H1 (cell line): ENCODE measurements at regions not wholly inside any gene's neighbourhood (a gene's known extent, or its start where the extent isn't known, plus 50 kb on each side); places are given as distances from the start of the nearest gene placed in this dataset.

Experiments used
- CTCF ChIA-PET: fragments of 300-600 bp; sonication (Branson Sonifier 250); formaldehyde crosslinking; loops from one replicate; lab custom pipeline; 2021; ENCODE audit not compliant: partially characterized antibody; lab: Charles Lee
- POLR2A ChIA-PET: fragments of 300-600 bp; sonication (Branson Sonifier 250); formaldehyde crosslinking; loops from one replicate; lab custom pipeline; 2021; ENCODE audit warnings: inconsistent platforms; ENCODE audit not compliant: partially characterized antibody; lab: Charles Lee
- DNase-seq, 2 experiments: peaks; one replicate each; pipeline versions ENCODE4 v3.0.0 to v3.0.0-alpha.2; 2010 to 2022; ENCODE audit warnings: low spot score in 2 of 2, low read depth in 1 of 2, mixed read lengths in 1 of 2
- FAIRE-seq: peaks from 2 replicates; lab custom pipeline; 2011; peaks lifted over from hg19 to GRCh38; lab: Jason Lieb, UNC
- H2AFZ ChIP-seq: 2 replicates; pipeline ENCODE4 v1.8.1; 2012; ENCODE audit warnings: low read length, inconsistent platforms
- H2AK5ac ChIP-seq: 2 replicates; pipeline ENCODE4 v1.6.1; 2013; ENCODE audit warnings: low read depth, low read length
- H2BK120ac ChIP-seq: replicated peaks from 2 replicates; pipeline ENCODE3; 2013; ENCODE audit warnings: low read depth, low read length, inconsistent platforms
- H2BK12ac ChIP-seq: 2 replicates; pipeline ENCODE4 v1.6.1; 2013; ENCODE audit warnings: low read depth, low read length
- H2BK15ac ChIP-seq: 2 replicates; pipeline ENCODE4 v1.6.1; 2013; ENCODE audit warnings: low read length
- H2BK20ac ChIP-seq: 2 replicates; pipeline ENCODE4 v1.6.1; 2013; ENCODE audit warnings: low read length
- H2BK5ac ChIP-seq: 2 replicates; pipeline ENCODE4 v1.6.1; 2013; ENCODE audit warnings: low read depth, low read length
- H3K14ac ChIP-seq: 2 replicates; pipeline ENCODE4 v1.6.1; 2013; ENCODE audit warnings: inconsistent platforms; ENCODE audit not compliant: insufficient read length
- H3K18ac ChIP-seq: 2 replicates; pipeline ENCODE4 v1.6.1; 2013; ENCODE audit warnings: low read length; ENCODE audit errors: extremely low read depth
- H3K23ac ChIP-seq: 2 replicates; pipeline ENCODE4 v1.6.1; 2013; ENCODE audit warnings: inconsistent platforms; ENCODE audit not compliant: insufficient read length
- H3K23me2 ChIP-seq: 2 replicates; pipeline ENCODE4 v1.6.1; 2013; ENCODE audit warnings: low read depth, low read length
- H3K27ac ChIP-seq: 2 replicates; pipeline ENCODE4 v1.6.1; 2011; ENCODE audit warnings: low read depth, low read length, inconsistent platforms
- H3K27me3 ChIP-seq, 4 experiments: replicated peaks in 1 of 4; 1 replicate in 1 of 4; 2 replicates in 3 of 4; pipeline versions ENCODE4 v1.6.1 to v1.8.1; 2011 to 2013; ENCODE audit warnings: low read length in 3 of 4, mild to moderate bottlenecking in 3 of 4, inconsistent platforms in 2 of 4, mixed read lengths in 2 of 4, moderate library complexity in 1 of 4; ENCODE audit not compliant: control insufficient read depth in 3 of 4, insufficient read depth in 3 of 4; ENCODE audit errors: extremely low read depth in 1 of 4
- H3K36me3 ChIP-seq, 4 experiments: 2 replicates each; pipeline versions ENCODE4 v1.6.1 to v1.8.1; 2011 to 2013; ENCODE audit warnings: mild to moderate bottlenecking in 4 of 4, low read length in 3 of 4, moderate library complexity in 2 of 4, control low read depth in 1 of 4, inconsistent platforms in 1 of 4; ENCODE audit not compliant: insufficient read depth in 4 of 4, control insufficient read depth in 2 of 4
- H3K4ac ChIP-seq: replicated peaks from 2 replicates; pipeline ENCODE3; 2013; ENCODE audit warnings: low read length, low read depth, mixed read lengths, inconsistent platforms; ENCODE audit not compliant: insufficient read length
- H3K4me1 ChIP-seq, 4 experiments: replicated peaks in 1 of 4; 1 replicate in 1 of 4; 2 replicates in 3 of 4; pipeline versions ENCODE4 v1.6.1 to v1.8.1; 2011 to 2013; ENCODE audit warnings: low read length in 3 of 4, inconsistent platforms in 2 of 4, mixed read lengths in 1 of 4; ENCODE audit not compliant: insufficient read depth in 4 of 4, control insufficient read depth in 3 of 4
- H3K4me2 ChIP-seq, 2 experiments: 2 replicates each; pipeline versions ENCODE4 v1.6.1 to v1.8.1; 2011 to 2013; ENCODE audit warnings: low read depth in 2 of 2, low read length in 2 of 2, control low read depth in 1 of 2, inconsistent platforms in 1 of 2, mild to moderate bottlenecking in 1 of 2; ENCODE audit not compliant: insufficient read depth in 1 of 2
- H3K4me3 ChIP-seq, 4 experiments: fragments of 200-600, 300-600 bp in 1 of 4; sonication (generic), shearing (Covaris generic), sonication (Bioruptor Twin) in 1 of 4; 2 replicates each; pipeline versions ENCODE4 v1.5.1 to v1.8.1; 2011 to 2016; ENCODE audit warnings: low read length in 4 of 4, low read depth in 3 of 4, control low read depth in 2 of 4, inconsistent platforms in 2 of 4, mild to moderate bottlenecking in 2 of 4, mixed read lengths in 1 of 4, moderate library complexity in 1 of 4; ENCODE audit not compliant: insufficient read depth in 2 of 4; ENCODE audit errors: extremely low read depth in 1 of 4
- H3K56ac ChIP-seq: replicated peaks from 2 replicates; pipeline ENCODE3; 2013; ENCODE audit warnings: low read depth, mild to moderate bottlenecking, mixed read lengths, low read length, inconsistent platforms; ENCODE audit not compliant: insufficient read length
- H3K79me1 ChIP-seq: 2 replicates; pipeline ENCODE4 v1.6.1; 2013; ENCODE audit warnings: low read depth, low read length, control low read depth
- H3K79me2 ChIP-seq, 2 experiments: 2 replicates each; pipeline versions ENCODE4 v1.6.1 to v1.8.1; 2012 to 2013; ENCODE audit warnings: low read length in 2 of 2, mild to moderate bottlenecking in 2 of 2, inconsistent platforms in 1 of 2; ENCODE audit not compliant: insufficient read depth in 2 of 2, control insufficient read depth in 1 of 2
- H3K9ac ChIP-seq, 4 experiments: replicated peaks in 1 of 4; 1 replicate in 1 of 4; 2 replicates in 3 of 4; pipeline versions ENCODE4 v1.6.1 to v1.8.1; 2011 to 2013; ENCODE audit warnings: low read depth in 3 of 4, low read length in 3 of 4, control low read depth in 2 of 4, mild to moderate bottlenecking in 2 of 4, moderate library complexity in 2 of 4, inconsistent platforms in 1 of 4; ENCODE audit errors: extremely low read depth in 1 of 4
- H3K9me3 ChIP-seq, 2 experiments: 2 replicates each; pipeline versions ENCODE4 v1.6.1 to v1.8.1; 2012 to 2013; ENCODE audit warnings: mild to moderate bottlenecking in 2 of 2, moderate library complexity in 2 of 2, control low read depth in 1 of 2, inconsistent platforms in 1 of 2, low read depth in 1 of 2, low read length in 1 of 2, mixed read lengths in 1 of 2; ENCODE audit not compliant: insufficient read depth in 2 of 2
- H4K20me1 ChIP-seq, 2 experiments: replicated peaks in 1 of 2; 2 replicates each; pipeline versions ENCODE3 to v1.8.1; 2011 to 2013; ENCODE audit warnings: inconsistent platforms in 2 of 2, low read length in 2 of 2, mild to moderate bottlenecking in 1 of 2; ENCODE audit not compliant: insufficient read depth in 2 of 2, control insufficient read depth in 1 of 2
- H4K5ac ChIP-seq: 2 replicates; pipeline ENCODE4 v1.6.1; 2013; ENCODE audit warnings: low read length, low read depth, mixed read lengths, inconsistent platforms; ENCODE audit not compliant: insufficient read length
- H4K8ac ChIP-seq: 2 replicates; pipeline ENCODE4 v1.8.0; 2013; ENCODE audit warnings: mild to moderate bottlenecking, moderate library complexity, low read length, inconsistent platforms; ENCODE audit not compliant: insufficient read depth; ENCODE audit errors: extremely low read depth
- H4K91ac ChIP-seq: replicated peaks from 2 replicates; pipeline ENCODE3; 2013; ENCODE audit warnings: low read length, mixed read lengths, inconsistent platforms; ENCODE audit not compliant: insufficient read length
- CBX8 ChIP-seq: fragments of 300-800, 300-1000 bp; sonication (generic); IDR thresholded peaks from 2 replicates; pipeline ENCODE4 v1.7.1; 2016; ENCODE audit warnings: low read depth, low read length, borderline replicate concordance
- EZH2 ChIP-seq: fragments of 200-600 bp; sonication (generic); IDR thresholded peaks from 2 replicates; pipeline ENCODE4 v1.7.1; 2012; ENCODE audit warnings: low read depth, mild to moderate bottlenecking, moderate library complexity, low read length, inconsistent platforms; ENCODE audit not compliant: severe bottlenecking
- SIN3A ChIP-seq, 2 experiments: IDR thresholded peaks in 1 of 2; conservative IDR thresholded peaks in 1 of 2; 2 replicates each; pipeline ENCODE4 v1.6.1; 2011 to 2012; ENCODE audit warnings: low read length in 2 of 2, improper control_type of control experiment in 1 of 2, low read depth in 1 of 2, mild to moderate bottlenecking in 1 of 2
- SUZ12 ChIP-seq: fragments of 200-600 bp; sonication (generic); IDR thresholded peaks from 2 replicates; pipeline ENCODE4 v1.6.1; 2012; ENCODE audit warnings: mild to moderate bottlenecking, inconsistent platforms, low read length, moderate library complexity, mixed read lengths
- TCF12 ChIP-seq: IDR thresholded peaks from 2 replicates; pipeline ENCODE4 v1.6.1; 2011; ENCODE audit warnings: low read depth, mild to moderate bottlenecking, low read length
- WGBS, 2 experiments: shearing (Covaris generic) in 1 of 2; methylation state at CpG; one replicate each; pipeline versions ENCODE4 v1.1.6 to v1.1.7; 2013 to 2015; ENCODE audit warnings: low lambda C conversion rate in 2 of 2, mixed read lengths in 2 of 2, inconsistent platforms in 1 of 2, low coverage in 1 of 2, missing lambda C conversion rate in 1 of 2; ENCODE audit not compliant: insufficient replicate concordance in 2 of 2, insufficient coverage in 1 of 2, insufficient read length in 1 of 2; ENCODE audit errors: extremely low coverage in 1 of 2, missing lambda C conversion rate in 1 of 2; 5-methylcytosine and 5-hydroxymethylcytosine counted together

GRCh38 chr12:88884600-88884999 lies 304.3 kb upstream of the KITLG start:
- H3K4ac ChIP-seq = no peak overlapping the region
- H3K4me1 ChIP-seq = no peaks in the 10 kb centered on the region
- H3K9me3 ChIP-seq = no peaks in the 10 kb centered on the region
- no peak overlapping the region for H4K5ac ChIP-seq
- no peak overlapping the region for H4K8ac ChIP-seq
- H3K79me2 ChIP-seq = no peaks in the 10 kb centered on the region
- no peak overlapping the region for H2BK12ac ChIP-seq
- H3K23ac ChIP-seq = no peak overlapping the region
- no peak overlapping the region for H3K9ac ChIP-seq
- H3K4me3 ChIP-seq = no peak overlapping the region
- H3K4me2 ChIP-seq = no peak overlapping the region
- H3K56ac ChIP-seq = no peak overlapping the region
- no peak overlapping the region for H2BK15ac ChIP-seq
- ChIA-PET CTCF (no interaction called here), POLR2A (no interaction called here)
- H3K36me3 ChIP-seq = no peaks in the 10 kb centered on the region
- H2AFZ ChIP-seq = no peak overlapping the region
- no peaks in the 10 kb centered on the region for H4K20me1 ChIP-seq
- H4K91ac ChIP-seq = no peak overlapping the region
- 94% methylated on average over 2 of the region's 2 CpGs; no CpG with 5 or more reads in 1 of the 2 experiments for WGBS, 2 experiments
- H3K27ac ChIP-seq = no peak overlapping the region
- H2BK20ac ChIP-seq = no peak overlapping the region
- no peak overlapping the region for H3K18ac ChIP-seq
- no peaks in the 10 kb centered on the region for H3K79me1 ChIP-seq
- H2BK120ac ChIP-seq = no peak overlapping the region
- DNase-seq = no peak
- H3K27me3 ChIP-seq = peaks cover 0 to 1% (median 0%) of the 10 kb centered on the region in 4 experiments; a peak in 1 of 7 replicates
- H3K23me2 ChIP-seq = no peaks in the 10 kb centered on the region
- no peak overlapping the region for H2BK5ac ChIP-seq
- no peak overlapping the region for H3K14ac ChIP-seq
- no peak overlapping the region for H2AK5ac ChIP-seq
- no peak for FAIRE-seq
- no peak for TF ChIP-seq EZH2
- TF ChIP-seq CBX8 = no peak
- TF ChIP-seq TCF12 = no peak
- TF ChIP-seq SIN3A (conservative IDR thresholded peaks at IDR 0.05 in 1 of 2, IDR thresholded peaks at IDR 0.05 in 1 of 2; ENCODE audit: low read depth in 1 of 2, low read length in 2 of 2) = no peak
- TF ChIP-seq SUZ12 = no peak
